Middle frontal gyrus (tissue), 1 donor: ENCODE measurements at regions not wholly inside any gene's neighbourhood (a gene's known extent, or its start where the extent isn't known, plus 50 kb on each side); places are given as distances from the start of the nearest gene placed in this dataset.

Source experiments
- DNase-seq: peaks from one replicate; pipeline ENCODE4 v3.0.0-alpha.2; 2015; ENCODE audit warnings: low spot score; ENCODE audit errors: extremely low spot score

GRCh38 chr5:138665261-138665660 is 88.0 kb upstream of the CTNNA1 start:
- DNase-seq, result no peak

- DNase-seq, result no peak
Observed at GRCh38 chr5:138664276-138664943, 88.8 kb upstream of the CTNNA1 start.

- DNase-seq, result no peak
Observed at GRCh38 chr5:138663561-138663960, 88.4 kb upstream of the HSPA9 start.

GRCh38 chr5:138663009-138663408 is 87.8 kb upstream of the HSPA9 start:
- no peak for DNase-seq

GRCh38 chr5:138662599-138662998 is 87.4 kb upstream of the HSPA9 start:
- DNase-seq, result no peak

GRCh38 chr5:138661991-138662434 is 86.8 kb upstream of the HSPA9 start:
- DNase-seq, result no peak

GRCh38 chr5:138661291-138661960 is 86.2 kb upstream of the HSPA9 start:
- no peak for DNase-seq

- DNase-seq, result no peak
Observed at GRCh38 chr5:138660051-138660572, 84.9 kb upstream of the HSPA9 start.

- DNase-seq, result no peak
Observed at GRCh38 chr5:138659561-138659960, 84.4 kb upstream of the HSPA9 start.

- DNase-seq, result no peak
Observed at GRCh38 chr5:138659121-138659520, 83.9 kb upstream of the HSPA9 start.

GRCh38 chr5:138658676-138659075 is 83.5 kb upstream of the HSPA9 start:
- DNase-seq, result no peak

- DNase-seq, result no peak
Observed at GRCh38 chr5:138657360-138657759, 82.2 kb upstream of the HSPA9 start.

GRCh38 chr5:138656916-138657315 is 81.7 kb upstream of the HSPA9 start:
- DNase-seq, result no peak

GRCh38 chr5:138655530-138656190 is 80.5 kb upstream of the HSPA9 start:
- peak; percentile 79 for DNase-seq

- DNase-seq, result no peak
Observed at GRCh38 chr5:138654281-138654867, 79.2 kb upstream of the HSPA9 start.

- no peak for DNase-seq
Observed at GRCh38 chr5:138653502-138653901, 78.3 kb upstream of the HSPA9 start.

- no peak for DNase-seq
Observed at GRCh38 chr5:138651767-138652117, 76.5 kb upstream of the HSPA9 start.

- DNase-seq, result no peak
Observed at GRCh38 chr5:138651058-138651766, 76.0 kb upstream of the HSPA9 start.

- no peak for DNase-seq
Observed at GRCh38 chr5:138650196-138650595, 75.0 kb upstream of the HSPA9 start.

GRCh38 chr5:138649775-138650174 is 74.6 kb upstream of the HSPA9 start:
- DNase-seq, result no peak

GRCh38 chr5:138649316-138649720 is 74.1 kb upstream of the HSPA9 start:
- no peak for DNase-seq
